Right lobe of liver (tissue), 4 donors: ENCODE measurements at regions not wholly inside any gene's neighbourhood (a gene's known extent, or its start where the extent isn't known, plus 50 kb on each side); places are given as distances from the start of the nearest gene placed in this dataset.

Source experiments
- CTCF ChIP-seq, 4 donors: fragments of 200-600 bp in 3 of 4; fragments of 450-650 bp in 1 of 4; IDR thresholded peaks; one replicate each; pipeline versions ENCODE4 v1.5.1 to v1.8.0; 2016 to 2022; ENCODE audit warnings: antibody characterized with exemption in 4 of 4, mild to moderate bottlenecking in 2 of 4
- POLR2A ChIP-seq: fragments of 450-650 bp; IDR thresholded peaks from one replicate; pipeline ENCODE4 v1.6.1; 2017; ENCODE audit warnings: antibody characterized with exemption, mild to moderate bottlenecking
- donor health status: DM: no; HTN: no; CAD: no.
- donor health status: DM: no; HTN: no; CAD: no.
- donor health status: DM: no; HTN: yes; CAD: no.

GRCh38 chr13:38213314-38213713, 136.3 kb upstream of the UFM1 start:
- TF ChIP-seq CTCF (IDR thresholded peaks at IDR 0.05): no peak
- TF ChIP-seq POLR2A: no peak
